GM12878 (cell line): ENCODE measurements at regions not wholly inside any gene's neighbourhood (a gene's known extent, or its start where the extent isn't known, plus 50 kb on each side); places are given as distances from the start of the nearest gene placed in this dataset.

Experiments used
- ATAC-seq: fragments of 200-7000 bp; cut with Tn5 transposase; 3 replicates; pipeline ENCODE4 v1.9.1; 2020; ENCODE audit warnings: mild to moderate bottlenecking, moderate library complexity
- BruUV-seq: library from RNA; stranded (reverse); fragments of 400-500 nt; replicated peaks from 2 replicates; lab custom pipeline; 2021; lab: Mats Ljungman, UMichigan
- CTCF ChIA-PET: fragments of 300-600 bp; sonication (Branson Sonifier 250); formaldehyde crosslinking; extraction: SDS; loops from one replicate; lab custom pipeline; 2021; ENCODE audit warnings: inconsistent platforms; lab: Yijun Ruan, JAX
- POLR2A ChIA-PET: fragments of 350-600 bp; formaldehyde crosslinking; extraction: SDS; loops from one replicate; lab custom pipeline; 2021; ENCODE audit warnings: inconsistent platforms; lab: Charles Lee
- RAD21 ChIA-PET: fragments of 300-600 bp; sonication (Branson Sonifier 250); formaldehyde crosslinking; loops from one replicate; lab custom pipeline; 2023; ENCODE audit warnings: antibody characterized with exemption; ENCODE audit not compliant: unreplicated experiment; lab: Charles Lee
- SMC1A ChIA-PET: fragments of 300-600 bp; sonication (Branson Sonifier 250); formaldehyde crosslinking; loops from one replicate; lab custom pipeline; 2023; ENCODE audit not compliant: unreplicated experiment, uncharacterized antibody; lab: Charles Lee
- DNase-seq: peaks from one replicate; pipeline ENCODE4 v3.0.0-alpha.2; 2011; ENCODE audit warnings: low read depth, low spot score
- FAIRE-seq: peaks from 3 replicates; lab custom pipeline; 2011; peaks lifted over from hg19 to GRCh38; lab: Jason Lieb, UNC
- H2AFZ ChIP-seq: 2 replicates; pipeline ENCODE4 v1.6.0; 2011; ENCODE audit warnings: low read depth, low read length, control low read depth; ENCODE audit not compliant: control insufficient read depth
- H3K27ac ChIP-seq: 2 replicates; pipeline ENCODE4 v1.5.1; 2011; ENCODE audit warnings: control low read depth; ENCODE audit not compliant: control insufficient read depth, insufficient read depth
- H3K27me3 ChIP-seq, 2 experiments: replicated peaks in 1 of 2; 2 replicates each; pipeline versions ENCODE4 v1.6.0 to v1.6.1; 2011; ENCODE audit warnings: low read length in 1 of 2; ENCODE audit not compliant: control insufficient read depth in 2 of 2, insufficient read depth in 2 of 2
- H3K36me3 ChIP-seq, 2 experiments: 2 replicates each; pipeline ENCODE4 v1.5.1; 2011; ENCODE audit warnings: low read length in 1 of 2; ENCODE audit not compliant: control insufficient read depth in 2 of 2, insufficient read depth in 2 of 2
- H3K4me1 ChIP-seq: 2 replicates; pipeline ENCODE4 v1.6.1; 2011; ENCODE audit warnings: mild to moderate bottlenecking, low read length, moderate library complexity, mixed read lengths; ENCODE audit not compliant: control insufficient read depth, insufficient read depth
- H3K4me2 ChIP-seq: 2 replicates; pipeline ENCODE4 v1.6.0; 2011; ENCODE audit warnings: control low read depth; ENCODE audit not compliant: control insufficient read depth, insufficient read depth
- H3K4me3 ChIP-seq: fragments of 200-600 bp; sonication (generic); 2 replicates; pipeline ENCODE4 v1.5.1; 2016
- H3K79me2 ChIP-seq: 2 replicates; pipeline ENCODE4 v1.6.0; 2011; ENCODE audit warnings: low read length; ENCODE audit not compliant: control insufficient read depth, insufficient read depth
- H3K9ac ChIP-seq: 2 replicates; pipeline ENCODE4 v1.8.0; 2011; ENCODE audit warnings: low read length, control low read depth, mixed read lengths; ENCODE audit not compliant: control insufficient read depth, insufficient read depth
- H3K9me3 ChIP-seq: replicated peaks from 3 replicates; pipeline ENCODE4 v1.5.1; 2011; ENCODE audit warnings: mild to moderate bottlenecking, low read length; ENCODE audit not compliant: control insufficient read depth, insufficient read depth
- H4K20me1 ChIP-seq: 2 replicates; pipeline ENCODE4 v1.6.0; 2011; ENCODE audit not compliant: control insufficient read depth, insufficient read depth
- CREB1 ChIP-seq: IDR thresholded peaks from 2 replicates; pipeline ENCODE4 v1.6.1; 2012; ENCODE audit warnings: low read depth, mild to moderate bottlenecking, inconsistent platforms
- DPF2 ChIP-seq: fragments of 450-650 bp; IDR thresholded peaks from 2 replicates; pipeline ENCODE4 v1.6.1; 2017; ENCODE audit warnings: mild to moderate bottlenecking
- NR2C1 ChIP-seq: fragments of 450-650 bp; IDR thresholded peaks from 2 replicates; pipeline ENCODE4 v1.6.1; 2017; ENCODE audit warnings: antibody characterized with exemption, mild to moderate bottlenecking, moderate library complexity
- PKNOX1 ChIP-seq: fragments of 450-650 bp; IDR thresholded peaks from 2 replicates; pipeline ENCODE4 v1.6.1; 2016; ENCODE audit warnings: mild to moderate bottlenecking
- SP1 ChIP-seq: IDR thresholded peaks from one replicate; pipeline ENCODE4 v1.6.1; 2011; ENCODE audit warnings: low read depth, low read length
- SPI1 ChIP-seq: IDR thresholded peaks from 2 replicates; pipeline ENCODE4 v1.6.1; 2011; ENCODE audit warnings: low read depth, mild to moderate bottlenecking, low read length, moderate library complexity, borderline replicate concordance; ENCODE audit not compliant: insufficient read depth
- SUZ12 ChIP-seq: fragments of 200-600 bp; sonication (generic); IDR thresholded peaks from one replicate; pipeline ENCODE4 v1.6.1; 2018; ENCODE audit warnings: antibody characterized with exemption, mild to moderate bottlenecking; ENCODE audit not compliant: unreplicated experiment
- WGBS: methylation state at CpG from one replicate; pipeline ENCODE4 v1.1.6; 2016; ENCODE audit warnings: low lambda C conversion rate; ENCODE audit not compliant: insufficient replicate concordance, insufficient coverage; ENCODE audit errors: missing lambda C conversion rate; 5-methylcytosine and 5-hydroxymethylcytosine counted together
- in situ Hi-C: fragments of 300-500 bp; cut with MboI; formaldehyde crosslinking; loops from 9 replicates; pipeline ENCODE4 v1.14.3; 2018; ENCODE audit warnings: mixed read lengths
- intact Hi-C: fragments of 100-400 bp; cut with micrococcal nuclease; formaldehyde crosslinking; loops from one replicate; pipeline ENCODE4 v1.14.2; 2022; ENCODE audit not compliant: unreplicated experiment
- TF ChIP-seq, protein P1 (sequence below): IDR thresholded peaks from 2 replicates; pipeline ENCODE4 v1.6.1; 2012; ENCODE audit warnings: low read depth, low read length, improper control_type of control experiment

DNA sequence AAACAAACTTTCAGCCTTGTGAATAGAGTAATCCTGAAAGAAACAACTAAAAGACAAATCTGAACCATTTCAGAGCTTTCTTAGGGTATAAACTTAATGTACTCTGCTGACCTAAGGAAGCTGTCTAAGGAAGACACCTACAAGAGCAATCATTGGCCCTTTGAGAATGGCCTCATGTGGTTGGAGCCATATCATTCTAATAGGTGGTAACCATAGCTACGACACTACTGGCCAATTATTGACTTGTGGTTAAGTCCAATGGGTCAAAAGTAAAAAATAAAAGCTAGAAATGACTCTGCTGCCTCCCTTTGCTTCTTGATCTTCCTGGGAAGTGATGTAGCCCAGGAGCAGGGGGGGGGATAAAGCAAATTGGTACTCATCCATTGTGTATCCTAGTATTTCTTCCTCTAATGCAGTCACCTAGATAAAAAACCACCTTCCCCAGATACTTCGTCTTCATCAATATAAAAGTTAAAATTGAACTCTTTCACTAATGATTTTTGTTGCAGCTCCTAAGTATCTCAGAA, 547.0 kb downstream of the ARAP2 start (continued):
- TF ChIP-seq SUZ12 (no peak), DPF2 (0 out of 2 replicates have a peak, but pooled peaks have one; percentile 12), CREB1 (no peak), SP1 (no peak)

DNA sequence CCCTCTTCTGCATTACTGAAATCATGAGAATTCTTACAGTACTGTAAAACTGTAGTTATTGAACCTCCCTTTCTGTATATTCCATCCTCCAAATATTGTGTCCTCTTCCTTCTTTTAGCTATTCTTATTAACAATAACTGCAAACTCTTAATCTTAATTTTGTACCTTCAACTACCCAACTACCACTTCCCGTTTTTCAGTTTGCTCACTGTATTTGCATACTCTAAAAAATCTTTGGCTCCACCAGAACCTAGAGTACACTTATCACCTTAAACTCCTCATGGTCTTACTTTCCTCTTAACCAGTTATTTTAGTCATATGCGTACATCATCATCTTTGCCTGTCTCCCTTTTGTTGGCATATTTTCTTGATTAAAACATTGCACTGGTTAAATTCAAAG, 543.7 kb downstream of the ARAP2 start:
- H3K9me3 ChIP-seq = no peaks in the 10 kb centered on the region
- DNase-seq (no peak), ATAC-seq (peak; percentile 30; the same call in 1 of the 3 replicates), FAIRE-seq (no peak)
- intact Hi-C loops (no loop called here), in situ Hi-C loops (no loop called here)
- no peaks in the 10 kb centered on the region for H3K4me1 ChIP-seq
- no peak overlapping the region for H2AFZ ChIP-seq
- ChIA-PET SMC1A (no interaction called here), CTCF (no interaction called here), RAD21 (no interaction called here), POLR2A (no interaction called here)
- no peak overlapping the region for H3K4me2 ChIP-seq
- H3K79me2 ChIP-seq = no peaks in the 10 kb centered on the region
- H3K27me3 ChIP-seq = no peaks in the 10 kb centered on the region
- H4K20me1 ChIP-seq = no peaks in the 10 kb centered on the region
- no peak for TF ChIP-seq PKNOX1
- TF ChIP-seq SPI1 = peak; percentile 57; the same call in 1 of the 2 replicates
- TF ChIP-seq, protein P1, sequence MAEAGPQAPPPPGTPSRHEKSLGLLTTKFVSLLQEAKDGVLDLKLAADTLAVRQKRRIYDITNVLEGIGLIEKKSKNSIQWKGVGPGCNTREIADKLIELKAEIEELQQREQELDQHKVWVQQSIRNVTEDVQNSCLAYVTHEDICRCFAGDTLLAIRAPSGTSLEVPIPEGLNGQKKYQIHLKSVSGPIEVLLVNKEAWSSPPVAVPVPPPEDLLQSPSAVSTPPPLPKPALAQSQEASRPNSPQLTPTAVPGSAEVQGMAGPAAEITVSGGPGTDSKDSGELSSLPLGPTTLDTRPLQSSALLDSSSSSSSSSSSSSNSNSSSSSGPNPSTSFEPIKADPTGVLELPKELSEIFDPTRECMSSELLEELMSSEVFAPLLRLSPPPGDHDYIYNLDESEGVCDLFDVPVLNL = no peak
- TF ChIP-seq CREB1 = no peak
- no peak for TF ChIP-seq NR2C1
- H3K9ac ChIP-seq = no peak overlapping the region
- BruUV-seq = no TSS peak
- WGBS = 48% methylated on average over 2 of the region's 2 CpGs
- H3K36me3 ChIP-seq = no peaks in the 10 kb centered on the region
- no peak overlapping the region for H3K27ac ChIP-seq
- H3K4me3 ChIP-seq = no peak overlapping the region
